H54 (cell line): ENCODE measurements at regions not wholly inside any gene's neighbourhood (a gene's known extent, or its start where the extent isn't known, plus 50 kb on each side); places are given as distances from the start of the nearest gene placed in this dataset.
"Not testable (repeated sequence)": the region's sequence is repeated elsewhere in the genome, so short reads cannot be mapped to it uniquely, and the experiment has no call there.

Source experiments
- DNase-seq: peaks from one replicate; pipeline ENCODE4 v3.0.0; 2011; ENCODE audit warnings: low spot score, mixed read lengths; ENCODE audit not compliant: insufficient read length
- FAIRE-seq: peaks from 3 replicates; lab custom pipeline; 2011; peaks lifted over from hg19 to GRCh38; lab: Jason Lieb, UNC
- POLR2A ChIP-seq: IDR thresholded peaks from 2 replicates; pipeline ENCODE4 v1.6.1; 2011; ENCODE audit warnings: low read depth, mild to moderate bottlenecking, low read length

DNA sequence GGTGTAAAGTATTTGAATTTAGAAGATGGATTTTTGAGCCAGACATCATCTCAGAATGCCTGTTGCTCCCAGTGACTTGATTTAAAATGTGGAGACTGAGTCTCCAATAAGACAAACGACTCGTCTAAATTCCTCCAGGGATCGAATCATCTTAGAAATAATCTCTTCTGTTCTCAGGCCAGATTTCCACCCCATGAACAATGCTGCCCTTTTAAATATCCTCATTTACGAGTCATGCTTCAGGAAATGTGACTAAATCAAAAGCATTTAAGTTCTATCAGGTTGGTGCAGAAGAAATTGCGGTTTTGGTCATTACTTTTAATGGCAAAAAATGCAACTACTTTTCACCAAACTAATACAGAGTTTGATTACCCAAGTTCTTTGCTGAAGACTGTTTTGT is 684.6 kb upstream of the SOX11 start:
- no peak for TF ChIP-seq POLR2A
- no peak for FAIRE-seq
- no peak for DNase-seq

DNA sequence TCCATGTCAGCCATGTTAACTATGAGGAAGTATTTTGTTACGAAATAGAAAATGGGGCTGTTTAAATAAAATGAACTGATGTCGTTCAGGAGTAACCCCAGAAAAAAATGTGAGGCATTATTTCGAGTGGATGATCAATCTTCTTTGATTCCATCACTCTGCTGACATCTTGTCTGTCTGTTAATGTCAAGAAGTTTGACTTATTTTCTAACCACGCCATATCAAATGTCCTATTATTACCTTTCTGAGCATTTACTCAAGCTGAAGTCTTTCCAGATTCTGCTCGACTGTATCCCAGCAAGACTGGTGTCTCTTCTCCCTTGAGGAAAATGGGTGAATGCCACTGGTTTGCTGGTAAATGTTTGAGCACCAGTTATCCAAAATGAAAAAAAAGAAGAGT is 672.9 kb upstream of the SOX11 start:
- FAIRE-seq (no peak), DNase-seq (no peak)
- TF ChIP-seq POLR2A: no peak

DNA sequence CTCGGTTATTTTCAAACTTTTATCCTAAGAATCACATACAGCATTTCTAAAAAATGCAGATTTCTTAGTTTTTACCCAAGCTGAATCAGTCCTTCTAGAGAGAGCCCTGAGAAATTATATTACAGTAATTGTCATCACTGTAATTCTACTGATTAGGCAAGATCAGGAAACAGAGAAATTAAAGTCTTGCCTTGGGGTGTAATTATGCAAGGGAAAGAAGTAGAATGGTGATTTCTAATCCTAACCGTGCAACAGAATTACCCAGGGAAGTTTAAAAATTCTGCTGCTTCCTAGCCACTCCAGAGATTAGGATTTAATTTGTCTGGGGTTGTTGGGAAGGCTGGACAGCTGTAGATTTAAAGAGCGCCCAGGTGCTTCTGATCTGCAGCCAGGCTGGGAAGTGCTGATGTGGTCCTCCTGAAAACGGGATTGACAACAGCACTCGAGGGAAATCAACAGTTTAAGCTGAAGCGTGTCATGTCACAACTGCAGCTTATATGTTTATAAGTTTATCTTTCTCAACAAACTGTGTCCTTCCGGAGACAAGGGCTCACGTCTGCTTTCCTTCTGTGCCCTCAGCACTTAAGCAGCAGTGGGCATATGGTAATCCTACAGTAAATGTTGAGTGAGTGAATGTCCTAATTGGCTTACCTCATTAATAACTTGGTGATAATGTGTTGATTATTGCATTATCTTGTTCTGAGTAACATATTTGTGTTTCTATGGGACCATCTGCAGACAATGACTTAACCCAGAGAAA is 671.9 kb upstream of the SOX11 start:
- no peak for FAIRE-seq
- DNase-seq: no peak
- TF ChIP-seq POLR2A: no peak

DNA sequence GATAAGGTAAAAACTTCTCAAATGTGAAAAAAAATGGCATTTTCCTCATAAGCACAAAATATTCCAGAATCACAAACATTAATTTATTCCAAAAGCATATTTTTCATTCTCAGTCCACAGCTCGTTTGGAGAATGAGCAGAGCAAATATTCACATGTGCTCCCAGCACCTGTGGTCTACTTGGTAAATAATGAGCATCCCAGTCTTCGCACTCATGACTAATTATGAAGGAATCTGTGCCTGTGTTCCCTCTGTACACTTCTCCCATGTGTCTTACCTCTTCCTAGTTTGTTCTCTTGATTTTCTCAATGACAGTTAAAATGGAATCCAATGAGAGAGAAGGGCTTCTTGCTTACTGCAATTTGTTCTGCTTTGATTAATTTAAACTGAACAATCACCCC is 671.0 kb upstream of the SOX11 start:
- DNase-seq: no peak
- FAIRE-seq: no peak
- TF ChIP-seq POLR2A: no peak

DNA sequence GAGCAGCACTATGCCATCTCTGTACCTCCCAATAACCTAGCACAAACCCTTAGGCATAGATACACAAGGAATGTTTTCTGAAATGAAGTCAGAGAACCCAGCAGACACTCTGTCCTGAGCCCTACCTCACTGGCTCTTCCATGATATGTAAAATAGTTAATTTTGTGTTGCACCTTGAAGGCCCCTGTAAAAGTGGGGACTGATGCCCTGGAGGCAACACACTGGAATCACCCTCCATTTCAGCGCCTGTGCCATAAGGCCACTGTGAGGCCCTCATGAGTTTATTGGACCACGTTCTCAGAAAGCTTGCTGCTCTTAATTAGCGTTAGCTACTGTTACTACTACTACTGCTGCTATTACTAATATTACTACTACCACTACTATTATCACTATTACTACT is 670.1 kb upstream of the SOX11 start:
- no peak for DNase-seq
- FAIRE-seq: no peak
- TF ChIP-seq POLR2A: no peak

GRCh38 chr2:5022708-5023635 is 669.2 kb upstream of the SOX11 start:
- not testable (repeated sequence) for DNase-seq
- FAIRE-seq: peak; percentile 84

- no peak for DNase-seq
- no peak for FAIRE-seq
Measured at GRCh38 chr2:5026571-5027234, 665.5 kb upstream of the SOX11 start.

GRCh38 chr2:5035057-5035488 is 657.1 kb upstream of the SOX11 start:
- no peak for DNase-seq
- no peak for TF ChIP-seq POLR2A
- no peak for FAIRE-seq

More at GRCh38 chr2:5026571-5027234, 665.5 kb upstream of the SOX11 start:
- TF ChIP-seq POLR2A: no peak

DNA sequence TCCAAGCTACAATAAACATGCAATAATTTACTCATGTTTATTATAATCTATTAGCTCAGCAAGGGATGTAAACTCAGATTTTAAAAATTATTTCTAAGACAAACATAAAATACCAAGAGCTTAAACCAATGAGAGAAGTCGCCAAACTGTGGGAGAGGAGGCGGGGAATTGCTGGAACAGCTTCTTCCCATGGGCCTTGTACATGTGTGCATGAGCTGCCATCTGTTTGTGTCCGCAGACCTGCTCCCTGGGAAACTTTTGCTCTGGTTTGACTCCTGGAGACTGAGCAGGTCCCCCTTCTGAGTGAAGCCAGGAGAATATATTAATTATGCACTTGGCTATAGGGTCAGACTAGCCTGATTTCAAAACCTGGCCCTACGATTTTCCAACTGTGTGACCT is 655.9 kb upstream of the SOX11 start:
- DNase-seq: no peak
- no peak for TF ChIP-seq POLR2A
- FAIRE-seq: no peak

- FAIRE-seq: no peak
- DNase-seq: no peak
- TF ChIP-seq POLR2A: no peak
Measured at GRCh38 chr2:5039241-5039975, 652.8 kb upstream of the SOX11 start.

GRCh38 chr2:5040571-5040970 is 651.6 kb upstream of the SOX11 start:
- no peak for TF ChIP-seq POLR2A
- FAIRE-seq (no peak), DNase-seq (no peak)

GRCh38 chr2:5041501-5041900 is 650.7 kb upstream of the SOX11 start:
- DNase-seq: no peak
- no peak for TF ChIP-seq POLR2A
- no peak for FAIRE-seq
